ENCODE measurements at regions not wholly inside any gene's neighbourhood (a gene's known extent, or its start where the extent isn't known, plus 50 kb on each side); places are given as distances from the start of the nearest gene placed in this dataset.

- H3K9me3 ChIP-seq (ENCODE audit: control insufficient read depth, insufficient read depth, low read length) = no peaks in the 10 kb centered on the region
- no peak overlapping the region for H3K14ac ChIP-seq (replicated peaks; ENCODE audit: low read depth, low read length)
- H3K27me3 ChIP-seq (ENCODE audit: control insufficient read depth, insufficient read depth, low read length) = no peaks in the 10 kb centered on the region
- no peak overlapping the region for H2BK20ac ChIP-seq (ENCODE audit: low read depth, low read length)
- no peak overlapping the region for H4K5ac ChIP-seq (ENCODE audit: low read depth, low read length)
- no peak overlapping the region for H3K27ac ChIP-seq (ENCODE audit: insufficient read depth, low read length)
- intact Hi-C loops (cut with micrococcal nuclease) (no loop called here), in situ Hi-C loops (cut with MboI; ENCODE audit: low sequenced_read_pairs) (no loop called here), dilution Hi-C loops (cut with HindIII; ENCODE audit: low sequenced_read_pairs, unreplicated experiment) (no loop called here)
- no peak overlapping the region for H3K23ac ChIP-seq (ENCODE audit: low read depth, low read length)
- H2BK15ac ChIP-seq (ENCODE audit: low read depth, low read length) = no peak overlapping the region
- no peaks in the 10 kb centered on the region for H3K9me1 ChIP-seq (ENCODE audit: insufficient read depth, low read length)
- H3K79me1 ChIP-seq (ENCODE audit: low read depth in 1 of 2, low read length in 2 of 2) = no peaks in the 10 kb centered on the region
- H2BK120ac ChIP-seq (ENCODE audit: low read depth, low read length) = no peak overlapping the region
- no peak overlapping the region for H3K56ac ChIP-seq (ENCODE audit: extremely low read depth, insufficient read depth, low read length)
- ATAC-seq (ENCODE audit: low read depth) (no peak), DNase-seq (no peak)
- H3K4ac ChIP-seq (ENCODE audit: low read depth, low read length) = no peak overlapping the region
- H3K9ac ChIP-seq (ENCODE audit: low read depth, low read length) = no peak overlapping the region
- no peak overlapping the region for H2AFZ ChIP-seq (replicated peaks; ENCODE audit: low read length, poor library complexity)
- WGBS, 2 experiments (ENCODE audit: extremely low coverage in 2 of 2, insufficient read length in 1 of 2) = 40% methylated on average over 1 of the region's 4 CpGs; no CpG with 5 or more reads in 1 of the 2 experiments
- H2BK5ac ChIP-seq (ENCODE audit: low read depth, low read length, poor library complexity, severe bottlenecking) = no peak overlapping the region
- H2AK5ac ChIP-seq (ENCODE audit: low read depth, low read length) = no peak overlapping the region
- CTCF ChIA-PET = no interaction called here
- H4K20me1 ChIP-seq (ENCODE audit: insufficient read depth, low read length) = no peaks in the 10 kb centered on the region
- no peak overlapping the region for H3K18ac ChIP-seq (ENCODE audit: low read depth, low read length)
- POLR2A ChIA-PET (ENCODE audit: unreplicated experiment) = no interaction called here
- TF ChIP-seq BHLHE40 (IDR thresholded peaks at IDR 0.05; ENCODE audit: low read depth, low read length) = no peak
- peak; percentile 97 for TF ChIP-seq MAFK (IDR thresholded peaks at IDR 0.05; ENCODE audit: low read depth, low read length)
- no peak for TF ChIP-seq CHD1 (IDR thresholded peaks at IDR 0.05; ENCODE audit: low read depth, low read length)
- TF ChIP-seq POLR2A (IDR thresholded peaks at IDR 0.05; ENCODE audit: low read depth, low read length) = no peak
- H3K4me3 ChIP-seq (ENCODE audit: insufficient read depth, low read depth, low read length) = no peak overlapping the region
- no peak overlapping the region for H4K8ac ChIP-seq (ENCODE audit: low read depth in 2 of 2, low read length in 2 of 2)
- H3K4me2 ChIP-seq (ENCODE audit: low read depth, low read length) = no peak overlapping the region
- no peak overlapping the region for H4K91ac ChIP-seq (ENCODE audit: insufficient read depth, low read depth, low read length)
- H3K4me1 ChIP-seq (ENCODE audit: control insufficient read depth, insufficient read depth, low read length) = no peaks in the 10 kb centered on the region
- no peak overlapping the region for H2AK9ac ChIP-seq (replicated peaks; ENCODE audit: low read depth, low read length, poor library complexity)
- no peaks in the 10 kb centered on the region for H3K36me3 ChIP-seq (ENCODE audit: control insufficient read depth, insufficient read depth, low read length)
- BruUV-seq (replicated peaks) = no TSS peak
These were observed 69.9 kb downstream of the IRX5 start for GRCh38 chr16:55000595-55000994.

Data from IMR-90 (cell line).